Erythroblast (primary cell): ENCODE measurements at regions not wholly inside any gene's neighbourhood (a gene's known extent, or its start where the extent isn't known, plus 50 kb on each side); places are given as distances from the start of the nearest gene placed in this dataset.

ENCODE experiments used
- GATA1 ChIP-seq: IDR thresholded peaks from 2 replicates; pipeline ENCODE4 v1.6.1; 2011; ENCODE audit warnings: low read depth, mild to moderate bottlenecking, control low read depth, low read length, moderate library complexity
- POLR2A ChIP-seq: IDR thresholded peaks from 2 replicates; pipeline ENCODE4 v1.6.1; 2011; ENCODE audit warnings: mild to moderate bottlenecking, low read length

GRCh38 chr9:81431641-81432040 is 257.7 kb downstream of the TLE1 start:
- TF ChIP-seq POLR2A: no peak
- TF ChIP-seq GATA1: no peak
